ENCODE measurements at regions not wholly inside any gene's neighbourhood (a gene's known extent, or its start where the extent isn't known, plus 50 kb on each side); places are given as distances from the start of the nearest gene placed in this dataset.
"Not testable (repeated sequence)": the region's sequence is repeated elsewhere in the genome, so short reads cannot be mapped to it uniquely, and the experiment has no call there.

DNA sequence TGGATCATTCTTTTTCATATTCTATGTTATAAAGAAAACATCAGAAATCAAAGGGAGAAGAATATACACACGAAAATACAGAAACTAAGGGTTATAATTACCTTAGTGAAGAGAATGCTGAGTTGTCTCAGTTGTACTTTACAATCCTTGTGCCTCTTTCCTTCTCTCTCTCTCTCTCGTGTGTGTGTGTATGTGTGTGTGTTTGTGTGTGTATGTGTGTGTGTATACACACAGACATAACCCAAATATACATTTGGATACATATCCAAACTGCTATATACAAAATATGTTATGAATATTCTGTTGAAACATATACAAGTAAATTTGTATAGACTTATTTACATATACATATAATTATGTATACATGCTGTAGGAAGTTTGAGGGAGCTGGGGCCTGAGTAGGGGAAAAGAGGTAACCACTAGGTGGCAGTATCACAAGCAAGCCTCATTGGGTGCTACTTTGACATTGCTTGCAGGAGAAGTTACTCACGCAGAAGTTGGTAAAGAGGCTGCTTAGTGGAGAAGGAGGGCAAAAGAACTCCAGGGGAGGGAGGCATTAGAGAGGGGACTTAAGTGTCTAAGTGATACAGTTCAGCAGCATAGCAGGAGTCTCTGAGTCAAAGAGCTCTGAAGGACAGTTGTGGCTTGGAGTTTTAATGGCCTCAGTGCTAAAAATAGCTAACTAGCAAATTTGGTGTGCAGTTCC, 465.1 kb upstream of the PCDH20 start:
- H3K27ac Mint-ChIP-seq: no peak overlapping the region
- CTCF ChIA-PET: interaction anchor here (0.6 to 1.8 kb wide), 12 partner anchors 10 to 724 kb away, joined by 3 to 12 read pairs (median 4); no protein-coding TSS in a partner anchor
- H3K36me3 Mint-ChIP-seq: peaks cover 32% of the 10 kb centered on the region
- DNase-seq (ENCODE audit: low spot score) (peak; percentile 44), ATAC-seq (peak; percentile 98)
- peaks cover 36% of the 10 kb centered on the region for H3K9me3 Mint-ChIP-seq
- no peaks in the 10 kb centered on the region; the same call in 1 of the 2 replicates for H3K27me3 Mint-ChIP-seq (ENCODE audit: low read depth)
- H3K4me3 Mint-ChIP-seq: no peak overlapping the region
- TF ChIP-seq TCF7 (CRISPR knock-in tag; IDR thresholded peaks at IDR 0.05; ENCODE audit: low read depth) (no peak), SMAD3 (CRISPR knock-in tag; IDR thresholded peaks at IDR 0.05; ENCODE audit: borderline replicate concordance) (no peak), ZNF121 (CRISPR knock-in tag; IDR thresholded peaks at IDR 0.05) (no peak), NR3C1 (CRISPR knock-in tag; conservative IDR thresholded peaks at IDR 0.05; ENCODE audit: low read depth) (no peak), NFYB (CRISPR knock-in tag; conservative IDR thresholded peaks at IDR 0.05; ENCODE audit: low read depth) (no peak), ZNF317 (CRISPR knock-in tag; IDR thresholded peaks at IDR 0.05; ENCODE audit: borderline replicate concordance, low read depth) (peak; percentile 41; the same call in 1 of the 2 replicates), ZNF138 (CRISPR knock-in tag; conservative IDR thresholded peaks at IDR 0.05) (no peak), ESRRA (CRISPR knock-in tag; IDR thresholded peaks at IDR 0.05; ENCODE audit: borderline replicate concordance) (no peak)
- TF ChIP-seq, protein P1, sequence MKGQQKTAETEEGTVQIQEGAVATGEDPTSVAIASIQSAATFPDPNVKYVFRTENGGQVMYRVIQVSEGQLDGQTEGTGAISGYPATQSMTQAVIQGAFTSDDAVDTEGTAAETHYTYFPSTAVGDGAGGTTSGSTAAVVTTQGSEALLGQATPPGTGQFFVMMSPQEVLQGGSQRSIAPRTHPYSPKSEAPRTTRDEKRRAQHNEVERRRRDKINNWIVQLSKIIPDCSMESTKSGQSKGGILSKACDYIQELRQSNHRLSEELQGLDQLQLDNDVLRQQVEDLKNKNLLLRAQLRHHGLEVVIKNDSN (CRISPR knock-in tag; IDR thresholded peaks at IDR 0.05): no peak
- TF ChIP-seq, protein P2, sequence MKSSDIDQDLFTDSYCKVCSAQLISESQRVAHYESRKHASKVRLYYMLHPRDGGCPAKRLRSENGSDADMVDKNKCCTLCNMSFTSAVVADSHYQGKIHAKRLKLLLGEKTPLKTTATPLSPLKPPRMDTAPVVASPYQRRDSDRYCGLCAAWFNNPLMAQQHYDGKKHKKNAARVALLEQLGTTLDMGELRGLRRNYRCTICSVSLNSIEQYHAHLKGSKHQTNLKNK (CRISPR knock-in tag; IDR thresholded peaks at IDR 0.05): no peak
- TF ChIP-seq, protein P3, sequence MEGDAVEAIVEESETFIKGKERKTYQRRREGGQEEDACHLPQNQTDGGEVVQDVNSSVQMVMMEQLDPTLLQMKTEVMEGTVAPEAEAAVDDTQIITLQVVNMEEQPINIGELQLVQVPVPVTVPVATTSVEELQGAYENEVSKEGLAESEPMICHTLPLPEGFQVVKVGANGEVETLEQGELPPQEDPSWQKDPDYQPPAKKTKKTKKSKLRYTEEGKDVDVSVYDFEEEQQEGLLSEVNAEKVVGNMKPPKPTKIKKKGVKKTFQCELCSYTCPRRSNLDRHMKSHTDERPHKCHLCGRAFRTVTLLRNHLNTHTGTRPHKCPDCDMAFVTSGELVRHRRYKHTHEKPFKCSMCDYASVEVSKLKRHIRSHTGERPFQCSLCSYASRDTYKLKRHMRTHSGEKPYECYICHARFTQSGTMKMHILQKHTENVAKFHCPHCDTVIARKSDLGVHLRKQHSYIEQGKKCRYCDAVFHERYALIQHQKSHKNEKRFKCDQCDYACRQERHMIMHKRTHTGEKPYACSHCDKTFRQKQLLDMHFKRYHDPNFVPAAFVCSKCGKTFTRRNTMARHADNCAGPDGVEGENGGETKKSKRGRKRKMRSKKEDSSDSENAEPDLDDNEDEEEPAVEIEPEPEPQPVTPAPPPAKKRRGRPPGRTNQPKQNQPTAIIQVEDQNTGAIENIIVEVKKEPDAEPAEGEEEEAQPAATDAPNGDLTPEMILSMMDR (IDR thresholded peaks at IDR 0.05): peak; percentile 56
- TF ChIP-seq, protein P4, sequence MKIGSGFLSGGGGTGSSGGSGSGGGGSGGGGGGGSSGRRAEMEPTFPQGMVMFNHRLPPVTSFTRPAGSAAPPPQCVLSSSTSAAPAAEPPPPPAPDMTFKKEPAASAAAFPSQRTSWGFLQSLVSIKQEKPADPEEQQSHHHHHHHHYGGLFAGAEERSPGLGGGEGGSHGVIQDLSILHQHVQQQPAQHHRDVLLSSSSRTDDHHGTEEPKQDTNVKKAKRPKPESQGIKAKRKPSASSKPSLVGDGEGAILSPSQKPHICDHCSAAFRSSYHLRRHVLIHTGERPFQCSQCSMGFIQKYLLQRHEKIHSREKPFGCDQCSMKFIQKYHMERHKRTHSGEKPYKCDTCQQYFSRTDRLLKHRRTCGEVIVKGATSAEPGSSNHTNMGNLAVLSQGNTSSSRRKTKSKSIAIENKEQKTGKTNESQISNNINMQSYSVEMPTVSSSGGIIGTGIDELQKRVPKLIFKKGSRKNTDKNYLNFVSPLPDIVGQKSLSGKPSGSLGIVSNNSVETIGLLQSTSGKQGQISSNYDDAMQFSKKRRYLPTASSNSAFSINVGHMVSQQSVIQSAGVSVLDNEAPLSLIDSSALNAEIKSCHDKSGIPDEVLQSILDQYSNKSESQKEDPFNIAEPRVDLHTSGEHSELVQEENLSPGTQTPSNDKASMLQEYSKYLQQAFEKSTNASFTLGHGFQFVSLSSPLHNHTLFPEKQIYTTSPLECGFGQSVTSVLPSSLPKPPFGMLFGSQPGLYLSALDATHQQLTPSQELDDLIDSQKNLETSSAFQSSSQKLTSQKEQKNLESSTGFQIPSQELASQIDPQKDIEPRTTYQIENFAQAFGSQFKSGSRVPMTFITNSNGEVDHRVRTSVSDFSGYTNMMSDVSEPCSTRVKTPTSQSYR (CRISPR knock-in tag; IDR thresholded peaks at IDR 0.05): no peak
- POLR2A ChIA-PET: no interaction called here
- peaks cover 3% of the 10 kb centered on the region; the same call in 1 of the 2 replicates for H3K4me1 Mint-ChIP-seq

DNA sequence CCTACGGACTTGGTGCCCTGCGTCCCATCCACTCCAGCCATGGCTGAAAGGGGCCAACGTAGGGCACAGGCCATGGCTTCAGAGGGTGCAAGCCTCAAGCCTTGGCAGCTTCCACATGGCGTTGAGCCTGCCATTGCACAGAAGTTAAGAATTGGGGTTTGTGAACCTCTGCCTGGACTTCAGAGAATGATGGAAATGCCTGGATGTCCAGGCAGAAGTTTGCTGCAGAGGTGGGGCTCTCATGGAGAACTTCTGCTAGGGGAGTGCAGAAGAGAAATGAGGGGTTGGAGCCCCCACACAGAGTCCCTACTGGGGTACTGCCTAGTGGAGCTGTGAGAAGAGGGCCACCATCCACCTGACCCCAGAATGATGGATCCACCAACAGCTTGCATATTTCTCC, 462.9 kb upstream of the PCDH20 start:
- Mint-ChIP-seq H3K36me3 (peaks cover 52% of the 10 kb centered on the region), H3K9me3 (peaks cover 58% of the 10 kb centered on the region)
- H3K4me1 Mint-ChIP-seq; H3K27me3 Mint-ChIP-seq (ENCODE audit: low read depth); POLR2A ChIA-PET; CTCF ChIA-PET; ATAC-seq; H3K4me3 Mint-ChIP-seq; DNase-seq (ENCODE audit: low spot score); H3K27ac Mint-ChIP-seq: not testable (repeated sequence)

DNA sequence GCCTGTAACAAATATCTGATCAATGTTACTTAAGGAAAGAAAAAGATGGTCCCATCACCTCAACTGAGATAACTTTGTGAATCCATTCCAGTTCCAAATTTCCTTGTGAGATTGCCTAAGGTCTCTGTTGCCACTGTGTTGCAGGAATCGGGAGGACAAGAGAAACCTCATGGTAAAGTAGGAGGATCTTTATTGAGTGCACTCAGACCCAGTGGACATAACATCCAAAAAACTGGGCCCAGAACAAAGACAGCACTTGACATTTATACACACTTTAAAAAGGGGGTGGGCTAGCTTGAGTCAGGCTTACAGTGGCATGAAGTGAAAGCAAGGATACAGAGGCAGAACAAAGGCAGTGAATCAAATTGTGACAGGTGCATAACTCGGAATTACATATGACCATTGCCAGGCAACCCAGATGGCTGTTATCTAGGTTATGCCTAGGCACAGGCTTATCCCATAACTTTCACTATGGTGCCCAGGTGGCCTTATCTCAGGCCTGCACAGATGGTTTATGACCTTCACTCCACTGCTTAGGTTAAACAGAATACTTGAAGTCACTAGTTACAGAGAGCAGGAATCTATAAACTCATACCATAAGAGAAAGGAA, 459.4 kb upstream of the PCDH20 start:
- ATAC-seq: no peak
- Mint-ChIP-seq H3K27me3 (ENCODE audit: low read depth) (no peaks in the 10 kb centered on the region; the same call in 1 of the 2 replicates), H3K9me3 (peaks cover 62% of the 10 kb centered on the region), H3K4me3 (no peak overlapping the region), H3K27ac (no peak overlapping the region), H3K4me1 (no peaks in the 10 kb centered on the region), H3K36me3 (peaks cover 52% of the 10 kb centered on the region)
- ChIA-PET CTCF (no interaction called here), POLR2A (no interaction called here)
- TF ChIP-seq, protein P5, sequence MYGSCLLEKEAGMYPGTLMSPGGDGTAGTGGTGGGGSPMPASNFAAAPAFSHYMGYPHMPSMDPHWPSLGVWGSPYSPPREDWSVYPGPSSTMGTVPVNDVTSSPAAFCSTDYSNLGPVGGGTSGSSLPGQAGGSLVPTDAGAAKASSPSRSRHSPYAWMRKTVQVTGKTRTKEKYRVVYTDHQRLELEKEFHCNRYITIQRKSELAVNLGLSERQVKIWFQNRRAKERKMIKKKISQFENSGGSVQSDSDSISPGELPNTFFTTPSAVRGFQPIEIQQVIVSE (CRISPR knock-in tag; IDR thresholded peaks at IDR 0.05; ENCODE audit: borderline replicate concordance): no peak
- TF ChIP-seq, protein P6, sequence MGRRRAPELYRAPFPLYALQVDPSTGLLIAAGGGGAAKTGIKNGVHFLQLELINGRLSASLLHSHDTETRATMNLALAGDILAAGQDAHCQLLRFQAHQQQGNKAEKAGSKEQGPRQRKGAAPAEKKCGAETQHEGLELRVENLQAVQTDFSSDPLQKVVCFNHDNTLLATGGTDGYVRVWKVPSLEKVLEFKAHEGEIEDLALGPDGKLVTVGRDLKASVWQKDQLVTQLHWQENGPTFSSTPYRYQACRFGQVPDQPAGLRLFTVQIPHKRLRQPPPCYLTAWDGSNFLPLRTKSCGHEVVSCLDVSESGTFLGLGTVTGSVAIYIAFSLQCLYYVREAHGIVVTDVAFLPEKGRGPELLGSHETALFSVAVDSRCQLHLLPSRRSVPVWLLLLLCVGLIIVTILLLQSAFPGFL (CRISPR knock-in tag; IDR thresholded peaks at IDR 0.05; ENCODE audit: borderline replicate concordance): no peak
- TF ChIP-seq TCF7 (CRISPR knock-in tag; IDR thresholded peaks at IDR 0.05; ENCODE audit: low read depth): no peak
- TF ChIP-seq, protein P7, sequence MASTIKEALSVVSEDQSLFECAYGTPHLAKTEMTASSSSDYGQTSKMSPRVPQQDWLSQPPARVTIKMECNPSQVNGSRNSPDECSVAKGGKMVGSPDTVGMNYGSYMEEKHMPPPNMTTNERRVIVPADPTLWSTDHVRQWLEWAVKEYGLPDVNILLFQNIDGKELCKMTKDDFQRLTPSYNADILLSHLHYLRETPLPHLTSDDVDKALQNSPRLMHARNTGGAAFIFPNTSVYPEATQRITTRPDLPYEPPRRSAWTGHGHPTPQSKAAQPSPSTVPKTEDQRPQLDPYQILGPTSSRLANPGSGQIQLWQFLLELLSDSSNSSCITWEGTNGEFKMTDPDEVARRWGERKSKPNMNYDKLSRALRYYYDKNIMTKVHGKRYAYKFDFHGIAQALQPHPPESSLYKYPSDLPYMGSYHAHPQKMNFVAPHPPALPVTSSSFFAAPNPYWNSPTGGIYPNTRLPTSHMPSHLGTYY (CRISPR knock-in tag; IDR thresholded peaks at IDR 0.05): no peak
- no peak for DNase-seq (ENCODE audit: low spot score)
